IgD-negative memory B cell (primary cell): ENCODE measurements at regions not wholly inside any gene's neighbourhood (a gene's known extent, or its start where the extent isn't known, plus 50 kb on each side); places are given as distances from the start of the nearest gene placed in this dataset.

Experiments used
- H3K27ac Mint-ChIP-seq, 3 donors: one replicate each; pipeline ENCODE4 v1.8.0; 2020 to 2022; ENCODE audit warnings: mild to moderate bottlenecking in 3 of 3, mixed read lengths in 3 of 3, moderate library complexity in 1 of 3
- H3K27me3 Mint-ChIP-seq: one replicate; pipeline ENCODE4 v1.8.0; 2021; ENCODE audit warnings: mixed read lengths
- H3K36me3 Mint-ChIP-seq: one replicate; pipeline ENCODE4 v1.8.0; 2020; ENCODE audit warnings: mild to moderate bottlenecking, mixed read lengths
- H3K4me1 Mint-ChIP-seq, 3 donors: one replicate each; pipeline ENCODE4 v1.8.0; 2020 to 2022; ENCODE audit warnings: mixed read lengths in 3 of 3, mild to moderate bottlenecking in 1 of 3
- H3K4me3 Mint-ChIP-seq, 4 donors: one replicate each; pipeline ENCODE4 v1.8.0; 2020 to 2022; ENCODE audit warnings: mild to moderate bottlenecking in 4 of 4, mixed read lengths in 4 of 4, moderate library complexity in 3 of 4
- H3K9me3 Mint-ChIP-seq, 3 donors: one replicate each; pipeline ENCODE4 v1.8.0; 2020 to 2021; ENCODE audit warnings: mixed read lengths in 3 of 3, mild to moderate bottlenecking in 1 of 3

DNA sequence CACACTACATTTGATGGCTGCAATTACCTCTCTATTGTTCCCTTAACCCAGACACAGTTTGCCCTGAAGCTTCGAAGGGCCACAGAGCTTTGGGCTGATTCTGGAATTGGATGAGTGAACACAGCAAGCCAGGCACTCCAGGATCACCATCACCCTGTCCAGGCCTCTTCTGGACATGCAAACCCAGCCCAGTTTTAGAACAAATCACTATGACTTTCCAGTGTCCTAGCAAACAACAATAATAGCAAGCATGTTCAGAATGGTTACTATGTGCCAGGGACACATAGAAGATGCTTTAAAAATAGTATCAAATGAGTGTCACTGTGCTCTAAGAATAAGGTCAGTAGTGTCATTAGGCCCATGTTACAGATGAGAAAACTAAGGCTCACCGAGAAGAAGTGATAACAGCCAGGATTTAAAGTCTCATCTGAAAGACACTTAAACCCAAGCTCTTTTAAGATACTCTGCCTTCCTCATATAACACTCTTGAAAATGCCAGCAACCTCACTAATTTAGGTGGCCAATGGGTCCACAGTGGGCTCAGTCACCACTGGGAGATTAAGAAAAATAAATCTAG, 191.7 kb upstream of the STK17B start:
- H3K9me3 Mint-ChIP-seq: peaks cover 0 to 4% (median 2%) of the 10 kb centered on the region in 3 donors
- no peak overlapping the region for H3K4me3 Mint-ChIP-seq
- H3K27ac Mint-ChIP-seq: no peak overlapping the region
- H3K27me3 Mint-ChIP-seq: no peaks in the 10 kb centered on the region
- no peaks in the 10 kb centered on the region for H3K4me1 Mint-ChIP-seq
- H3K36me3 Mint-ChIP-seq: no peaks in the 10 kb centered on the region

- Mint-ChIP-seq H3K4me1 (no peaks in the 10 kb centered on the region), H3K4me3 (no peak overlapping the region), H3K9me3 (peaks cover 3 to 15% (median 5%) of the 10 kb centered on the region in 3 donors), H3K36me3 (no peaks in the 10 kb centered on the region), H3K27ac (no peak overlapping the region), H3K27me3 (no peaks in the 10 kb centered on the region)
Observed at GRCh38 chr2:196365145-196365544, 193.8 kb upstream of the STK17B start.

GRCh38 chr2:196365923-196366322, 194.5 kb upstream of the STK17B start:
- Mint-ChIP-seq H3K36me3 (no peaks in the 10 kb centered on the region), H3K4me3 (no peak overlapping the region), H3K4me1 (no peaks in the 10 kb centered on the region), H3K27ac (no peak overlapping the region), H3K27me3 (no peaks in the 10 kb centered on the region), H3K9me3 (peaks cover 2 to 15% (median 5%) of the 10 kb centered on the region in 3 donors)

DNA sequence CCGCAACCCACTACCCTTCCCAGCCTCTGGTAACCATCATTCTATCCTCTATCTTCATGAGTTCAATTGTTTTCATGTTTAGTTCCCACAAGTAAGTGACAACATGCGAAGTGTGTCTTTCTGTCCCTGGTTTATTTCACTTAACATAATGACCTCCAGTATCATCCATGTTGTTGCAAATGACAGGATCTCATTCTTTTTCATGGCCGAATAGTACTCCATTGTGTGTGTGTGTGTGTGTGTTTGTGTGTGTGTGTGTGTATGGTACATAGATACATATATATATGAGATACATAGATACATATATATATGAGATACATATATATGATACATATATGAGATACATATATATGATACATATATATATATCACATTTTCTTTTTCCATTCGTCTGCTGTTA, 196.3 kb upstream of the STK17B start:
- no peaks in the 10 kb centered on the region for H3K36me3 Mint-ChIP-seq
- H3K27ac Mint-ChIP-seq: no peak overlapping the region
- H3K27me3 Mint-ChIP-seq: no peaks in the 10 kb centered on the region
- H3K4me1 Mint-ChIP-seq: no peaks in the 10 kb centered on the region
- H3K4me3 Mint-ChIP-seq: no peak overlapping the region
- H3K9me3 Mint-ChIP-seq: peaks cover 2 to 15% (median 5%) of the 10 kb centered on the region in 3 donors

- Mint-ChIP-seq H3K4me3 (no peak overlapping the region), H3K27ac (no peak overlapping the region), H3K27me3 (no peaks in the 10 kb centered on the region), H3K4me1 (no peaks in the 10 kb centered on the region), H3K36me3 (no peaks in the 10 kb centered on the region), H3K9me3 (peaks cover 2 to 15% (median 5%) of the 10 kb centered on the region in 3 donors)
Observed at GRCh38 chr2:196368546-196369225, 197.3 kb upstream of the STK17B start.

DNA sequence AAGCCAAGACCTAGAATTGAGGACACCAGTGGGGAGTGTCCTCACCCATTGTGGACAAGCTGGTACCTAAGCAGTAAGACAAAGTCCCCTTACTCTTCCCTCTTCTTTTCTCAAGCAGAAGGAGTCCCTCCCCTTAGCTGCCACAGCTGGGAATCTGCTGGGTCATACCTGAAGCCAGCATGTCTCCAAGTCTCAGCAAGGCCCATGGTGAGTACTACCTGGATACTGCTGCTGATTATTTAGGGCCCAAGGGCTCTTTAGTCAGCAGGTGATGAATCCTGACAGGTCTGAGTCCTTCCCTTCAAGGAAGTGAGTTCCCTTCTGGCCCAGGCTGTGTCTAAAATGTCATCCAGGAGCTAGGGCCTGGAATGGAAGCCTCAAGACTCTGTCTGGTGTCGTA, 198.6 kb upstream of the STK17B start:
- H3K36me3 Mint-ChIP-seq: no peaks in the 10 kb centered on the region
- H3K27ac Mint-ChIP-seq: no peak overlapping the region
- peaks cover 2 to 15% (median 5%) of the 10 kb centered on the region in 3 donors for H3K9me3 Mint-ChIP-seq
- H3K27me3 Mint-ChIP-seq: no peaks in the 10 kb centered on the region
- H3K4me1 Mint-ChIP-seq: no peaks in the 10 kb centered on the region
- H3K4me3 Mint-ChIP-seq: no peak overlapping the region

GRCh38 chr2:196370381-196370780, 199.0 kb upstream of the STK17B start:
- H3K36me3 Mint-ChIP-seq: no peaks in the 10 kb centered on the region
- peaks cover 2 to 15% (median 5%) of the 10 kb centered on the region in 3 donors for H3K9me3 Mint-ChIP-seq
- no peaks in the 10 kb centered on the region for H3K4me1 Mint-ChIP-seq
- no peaks in the 10 kb centered on the region for H3K27me3 Mint-ChIP-seq
- H3K27ac Mint-ChIP-seq: no peak overlapping the region
- H3K4me3 Mint-ChIP-seq: no peak overlapping the region

GRCh38 chr2:196372276-196372809, 201.0 kb upstream of the STK17B start:
- Mint-ChIP-seq H3K9me3 (peaks cover 2 to 15% (median 7%) of the 10 kb centered on the region in 3 donors), H3K36me3 (no peaks in the 10 kb centered on the region), H3K4me3 (no peak overlapping the region), H3K4me1 (no peaks in the 10 kb centered on the region), H3K27ac (no peak overlapping the region), H3K27me3 (peaks cover 2% of the 10 kb centered on the region)

DNA sequence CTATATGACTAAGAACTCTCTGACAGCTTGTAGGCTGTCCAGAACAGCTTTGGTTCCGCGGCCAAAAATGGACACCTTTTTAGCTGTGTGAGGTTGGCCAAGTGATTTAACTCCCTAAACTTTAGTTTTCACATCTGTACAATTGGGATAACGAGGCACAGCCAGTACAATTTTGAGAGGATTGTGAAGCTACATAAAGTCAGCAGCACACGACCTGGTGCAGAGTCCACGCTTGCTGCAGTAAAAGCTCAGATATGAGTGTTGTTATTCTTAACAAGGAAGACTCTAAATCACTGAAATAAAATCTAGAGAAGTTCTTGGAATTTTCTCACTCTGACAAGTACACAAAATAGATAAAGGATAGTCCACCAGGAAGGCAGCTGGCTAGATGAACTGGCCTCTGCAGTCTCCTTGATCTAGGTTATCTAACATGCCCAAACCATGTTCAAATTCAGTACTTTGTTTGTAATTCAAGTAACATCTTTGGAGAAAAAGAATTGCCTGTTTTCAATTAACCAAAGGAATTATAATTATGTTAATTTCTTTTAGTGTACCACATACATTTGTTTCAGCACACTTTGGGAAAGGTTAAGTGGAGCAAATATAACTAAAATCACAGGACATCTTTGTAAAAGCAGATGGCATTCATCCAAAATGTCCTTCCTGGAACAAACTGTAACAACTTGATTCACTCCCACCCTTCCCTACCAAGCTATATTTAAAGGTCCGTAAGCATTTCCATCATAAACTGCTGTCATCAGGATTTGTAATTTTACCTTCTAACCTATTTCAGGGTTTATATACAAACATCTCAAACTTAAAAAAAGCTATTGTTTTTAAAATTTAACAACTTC, 201.7 kb upstream of the STK17B start:
- H3K9me3 Mint-ChIP-seq: peaks cover 2 to 13% (median 11%) of the 10 kb centered on the region in 3 donors
- H3K36me3 Mint-ChIP-seq: no peaks in the 10 kb centered on the region
- H3K27ac Mint-ChIP-seq: no peak overlapping the region
- H3K27me3 Mint-ChIP-seq: peaks cover 6% of the 10 kb centered on the region
- H3K4me3 Mint-ChIP-seq: no peak overlapping the region
- no peaks in the 10 kb centered on the region for H3K4me1 Mint-ChIP-seq

- Mint-ChIP-seq H3K4me1 (no peaks in the 10 kb centered on the region), H3K27ac (no peak overlapping the region), H3K4me3 (no peak overlapping the region), H3K27me3 (peaks cover 6% of the 10 kb centered on the region), H3K36me3 (no peaks in the 10 kb centered on the region), H3K9me3 (peaks cover 0 to 8% (median 2%) of the 10 kb centered on the region in 3 donors)
Observed at GRCh38 chr2:196376984-196377877, 205.9 kb upstream of the STK17B start.

DNA sequence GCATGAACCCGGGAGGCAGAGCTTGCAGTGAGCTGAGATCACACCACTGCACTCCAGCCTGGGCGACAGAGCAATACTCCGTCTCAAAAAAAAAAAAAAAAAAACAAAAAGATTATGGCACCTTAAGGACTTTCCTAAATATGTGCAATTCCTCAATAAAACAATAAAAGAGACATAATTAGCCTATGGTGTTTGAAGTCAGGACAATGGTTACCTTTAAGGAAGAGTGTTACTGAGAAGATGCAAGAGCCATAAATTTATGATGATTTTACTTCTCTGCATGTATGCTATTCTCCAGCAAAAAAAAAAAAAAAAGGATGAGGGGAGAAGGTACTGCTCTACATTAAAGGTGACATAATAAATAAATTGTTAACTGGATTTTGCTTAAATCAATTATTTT, 208.2 kb upstream of the STK17B start:
- Mint-ChIP-seq H3K4me3 (no peak overlapping the region), H3K27me3 (peaks cover 6% of the 10 kb centered on the region), H3K36me3 (no peaks in the 10 kb centered on the region), H3K27ac (no peak overlapping the region), H3K4me1 (no peaks in the 10 kb centered on the region), H3K9me3 (peaks cover 0 to 8% (median 2%) of the 10 kb centered on the region in 3 donors)

DNA sequence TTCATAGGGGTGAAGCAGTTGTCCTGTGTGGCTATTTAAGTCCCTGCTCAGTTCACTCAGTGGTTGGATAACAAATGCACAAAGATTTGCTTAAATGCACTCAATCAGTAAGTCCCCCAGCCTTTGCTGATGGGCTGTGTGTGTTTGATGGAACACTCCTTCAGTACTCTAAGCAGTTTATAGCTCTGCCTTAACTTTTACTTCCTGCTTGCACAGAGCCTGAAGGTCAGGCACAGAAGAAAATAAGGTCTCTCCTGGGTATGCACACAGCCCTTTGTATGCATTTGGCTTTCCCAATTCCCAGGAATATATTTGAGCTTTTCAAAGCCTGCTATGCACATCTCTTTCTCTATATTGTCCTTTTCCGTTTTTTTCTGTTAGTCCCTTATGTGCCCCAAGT, 208.7 kb upstream of the STK17B start:
- Mint-ChIP-seq H3K27ac (no peak overlapping the region), H3K27me3 (peaks cover 6% of the 10 kb centered on the region), H3K36me3 (no peaks in the 10 kb centered on the region), H3K9me3 (peaks cover 0 to 8% (median 2%) of the 10 kb centered on the region in 3 donors), H3K4me1 (no peaks in the 10 kb centered on the region), H3K4me3 (no peak overlapping the region)

- Mint-ChIP-seq H3K4me1 (no peaks in the 10 kb centered on the region), H3K4me3 (no peak overlapping the region), H3K27me3 (peaks cover 6% of the 10 kb centered on the region), H3K36me3 (no peaks in the 10 kb centered on the region), H3K27ac (no peak overlapping the region), H3K9me3 (peaks cover 0 to 8% (median 2%) of the 10 kb centered on the region in 3 donors)
Observed at GRCh38 chr2:196380575-196380974, 209.2 kb upstream of the STK17B start.

- no peaks in the 10 kb centered on the region for H3K4me1 Mint-ChIP-seq
- H3K27me3 Mint-ChIP-seq: peaks cover 6% of the 10 kb centered on the region
- H3K27ac Mint-ChIP-seq: no peak overlapping the region
- peaks cover 0 to 8% (median 2%) of the 10 kb centered on the region in 3 donors for H3K9me3 Mint-ChIP-seq
- no peak overlapping the region for H3K4me3 Mint-ChIP-seq
- no peaks in the 10 kb centered on the region for H3K36me3 Mint-ChIP-seq
Observed at GRCh38 chr2:196381464-196381863, 210.1 kb upstream of the STK17B start.
